HG02678 (cell line): ENCODE measurements at regions not wholly inside any gene's neighbourhood (a gene's known extent, or its start where the extent isn't known, plus 50 kb on each side); places are given as distances from the start of the nearest gene placed in this dataset.
"Not testable (repeated sequence)": the region's sequence is repeated elsewhere in the genome, so short reads cannot be mapped to it uniquely, and the experiment has no call there.

Experiments
- ATAC-seq: cut with Tn5 transposase; IDR thresholded peaks from one replicate; pipeline ENCODE4 v1.9.1; 2021; ENCODE audit warnings: mild to moderate bottlenecking, moderate library complexity; ENCODE audit not compliant: unreplicated experiment

DNA sequence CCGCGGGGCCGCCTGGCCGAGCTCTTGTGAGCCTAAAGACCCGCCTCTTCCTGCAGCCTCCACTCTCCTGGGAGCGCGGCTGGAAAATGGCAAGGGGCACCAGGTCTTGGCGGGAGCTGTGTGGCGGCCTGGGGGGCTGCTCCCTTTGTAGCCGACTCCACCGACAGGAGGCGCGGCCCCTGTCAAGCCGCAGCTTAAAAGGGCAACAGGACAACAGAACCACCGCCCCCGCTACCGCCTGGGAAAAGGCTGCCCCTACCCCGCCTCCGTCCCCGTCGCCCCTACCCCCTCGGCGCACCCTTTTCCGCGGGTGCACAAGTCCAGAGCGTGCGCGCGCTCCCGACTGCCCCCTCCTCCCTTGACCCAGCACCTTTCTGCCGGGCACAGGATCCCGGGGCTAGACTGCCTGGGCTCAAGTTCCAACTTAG is 60.3 kb downstream of the GOLGA8K start:
- not testable (repeated sequence) for ATAC-seq

DNA sequence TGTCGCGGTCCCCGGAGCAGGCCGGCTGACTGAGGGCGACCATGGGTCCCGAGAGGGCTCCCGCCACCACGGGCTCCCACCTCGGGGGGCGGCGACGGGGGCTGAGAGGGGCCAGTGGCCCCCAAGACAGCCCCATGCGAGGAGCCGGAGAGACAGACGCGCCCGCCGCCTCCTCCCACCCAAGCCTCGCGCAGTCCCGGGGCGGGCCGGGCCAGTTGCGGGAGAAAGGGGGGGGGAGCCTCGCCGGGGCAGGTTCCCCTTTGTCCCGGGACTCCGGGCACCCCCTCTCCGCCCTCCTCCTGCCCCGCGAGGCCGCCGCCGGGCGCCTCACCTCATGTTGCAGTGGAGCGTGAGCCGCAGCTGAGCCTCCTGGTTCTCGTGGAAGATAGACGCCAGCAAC is 60.8 kb downstream of the GOLGA8K start:
- not testable (repeated sequence) for ATAC-seq

DNA sequence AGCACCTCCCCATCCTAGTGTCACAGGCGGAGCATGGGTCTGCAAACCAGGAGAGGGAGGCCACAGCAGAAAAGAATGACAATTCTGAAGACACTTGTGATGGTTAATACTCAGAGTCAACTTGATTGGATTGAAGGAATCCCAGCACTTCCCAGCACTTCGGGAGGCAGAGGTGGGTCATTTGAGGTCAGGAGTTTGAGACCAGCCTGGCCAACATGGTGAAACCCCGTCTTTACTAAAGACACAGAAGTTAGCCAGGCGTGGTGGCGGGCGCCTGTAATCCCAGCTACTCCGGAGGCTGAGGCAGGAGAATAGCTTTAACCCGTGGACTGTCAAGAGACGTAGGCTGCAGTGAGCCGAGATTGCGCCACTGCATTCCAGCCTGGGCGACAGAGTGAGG is 61.6 kb downstream of the GOLGA8K start:
- not testable (repeated sequence) for ATAC-seq

DNA sequence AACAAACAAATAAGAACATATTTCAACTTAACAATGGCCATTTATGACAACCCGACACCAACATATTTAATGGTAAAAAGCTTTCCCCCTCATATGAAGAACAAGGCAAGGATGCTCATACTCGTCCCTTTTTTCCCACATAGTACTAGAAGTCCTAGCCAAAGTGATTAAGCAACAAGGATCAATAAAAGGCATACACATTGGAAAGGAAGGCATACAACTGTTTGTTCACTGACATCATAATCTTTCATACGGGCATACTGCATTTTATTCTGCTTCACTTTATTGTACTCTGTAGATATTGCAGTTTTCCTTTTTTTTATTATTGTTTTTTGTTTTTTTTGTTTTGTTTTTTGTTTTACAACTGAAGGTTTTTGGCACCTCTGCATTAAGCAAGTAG is 66.3 kb downstream of the GOLGA8K start:
- not testable (repeated sequence) for ATAC-seq

DNA sequence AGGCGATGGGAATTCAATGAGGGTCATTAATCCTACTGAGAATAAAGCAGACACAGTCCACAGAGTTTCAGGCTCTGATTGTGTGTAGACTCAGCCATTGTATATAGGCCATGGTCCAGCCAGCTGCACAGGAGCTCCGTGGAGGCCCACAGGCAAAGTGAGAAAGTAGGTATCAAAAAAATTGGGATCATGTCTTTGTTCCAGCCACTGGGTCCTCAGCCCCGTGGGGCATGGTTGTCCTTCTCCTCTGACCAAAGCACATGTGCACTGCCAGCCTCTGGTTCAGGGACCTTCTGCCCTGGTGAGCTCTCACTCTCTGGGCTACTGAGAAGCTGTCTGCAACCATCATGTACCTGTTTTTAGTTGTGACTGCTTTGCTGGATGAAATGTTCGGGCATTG is 79.7 kb downstream of the GOLGA8K start:
- ATAC-seq = not testable (repeated sequence)

DNA sequence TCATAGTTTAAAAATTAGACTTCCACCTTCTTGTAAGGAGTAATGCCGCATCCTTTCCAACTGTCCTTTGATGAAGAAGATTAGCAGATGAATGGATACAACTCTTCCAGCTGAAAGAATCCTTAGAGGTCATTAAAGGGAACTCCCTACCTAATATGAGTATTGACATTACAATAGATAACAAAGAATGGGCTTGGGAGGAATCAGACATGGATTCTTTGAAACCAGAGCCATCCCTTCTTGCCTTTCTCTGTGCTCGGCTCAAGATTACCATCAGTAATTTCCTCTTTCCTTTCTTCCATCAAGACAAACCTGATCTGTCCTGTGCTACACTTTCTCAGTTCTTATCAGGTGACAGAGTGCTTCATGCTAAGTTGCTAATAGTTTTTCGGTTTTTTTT is 83.8 kb downstream of the GOLGA8K start:
- ATAC-seq = not testable (repeated sequence)

DNA sequence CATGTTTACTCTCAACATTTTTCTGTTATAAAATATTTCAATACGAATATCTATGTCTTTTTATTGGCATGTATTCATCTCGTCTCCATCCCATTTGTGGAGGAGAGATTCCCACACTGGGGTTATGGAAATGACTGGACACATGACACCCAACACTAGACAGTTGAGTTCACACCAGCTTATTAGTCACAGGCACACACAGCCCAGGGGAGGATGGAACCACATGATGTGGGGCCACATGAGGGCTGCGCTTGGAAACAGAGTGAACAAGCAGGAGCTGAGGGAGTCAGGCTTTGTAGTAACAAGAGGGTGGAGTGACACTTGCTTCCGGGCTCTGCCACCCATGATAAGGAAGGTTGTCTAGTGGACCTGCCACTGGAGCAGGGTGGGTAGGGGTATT is 86.6 kb downstream of the GOLGA8K start:
- ATAC-seq = not testable (repeated sequence)

DNA sequence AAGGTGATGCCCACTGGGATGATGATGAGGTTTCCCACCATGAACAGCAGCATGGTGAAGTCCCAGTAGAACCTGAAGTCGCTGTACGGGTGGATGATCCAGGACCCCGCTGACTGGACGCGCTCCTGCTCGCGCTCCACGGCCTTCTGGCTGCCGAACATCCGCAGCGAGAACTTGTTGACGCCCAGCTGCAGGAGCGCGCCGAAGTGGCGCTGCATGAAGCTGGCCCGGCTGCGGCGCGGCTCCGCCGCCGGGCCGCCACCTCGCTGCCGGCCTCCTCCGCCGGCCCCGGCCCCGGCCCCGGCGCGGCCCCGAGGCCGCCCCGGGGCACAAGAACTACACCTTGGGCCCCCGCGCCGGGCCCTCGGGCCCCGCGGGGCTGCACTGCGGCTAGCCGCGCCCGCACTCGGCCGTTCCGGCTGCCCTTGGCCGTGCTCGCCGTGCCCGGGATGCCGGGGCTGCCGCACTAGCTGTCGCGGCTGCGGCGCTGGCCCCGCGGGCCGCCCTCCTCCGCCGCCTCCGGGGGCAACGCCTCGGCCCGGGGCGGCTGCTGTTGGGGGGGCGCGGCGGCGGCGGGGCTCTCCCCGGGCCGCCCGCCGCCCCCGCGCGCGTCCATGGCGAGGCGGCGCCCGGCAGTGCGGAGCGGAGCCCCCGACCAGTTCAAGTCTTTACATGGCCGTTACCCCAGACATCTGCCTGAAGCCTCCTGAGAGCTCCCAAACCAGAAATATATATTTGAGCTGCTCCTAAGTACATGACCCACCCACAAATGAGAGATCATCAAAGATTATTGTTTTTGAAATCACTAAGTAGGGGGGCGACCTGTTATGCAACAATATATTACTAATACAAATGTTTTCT is 87.8 kb downstream of the GOLGA8K start:
- not testable (repeated sequence) for ATAC-seq

DNA sequence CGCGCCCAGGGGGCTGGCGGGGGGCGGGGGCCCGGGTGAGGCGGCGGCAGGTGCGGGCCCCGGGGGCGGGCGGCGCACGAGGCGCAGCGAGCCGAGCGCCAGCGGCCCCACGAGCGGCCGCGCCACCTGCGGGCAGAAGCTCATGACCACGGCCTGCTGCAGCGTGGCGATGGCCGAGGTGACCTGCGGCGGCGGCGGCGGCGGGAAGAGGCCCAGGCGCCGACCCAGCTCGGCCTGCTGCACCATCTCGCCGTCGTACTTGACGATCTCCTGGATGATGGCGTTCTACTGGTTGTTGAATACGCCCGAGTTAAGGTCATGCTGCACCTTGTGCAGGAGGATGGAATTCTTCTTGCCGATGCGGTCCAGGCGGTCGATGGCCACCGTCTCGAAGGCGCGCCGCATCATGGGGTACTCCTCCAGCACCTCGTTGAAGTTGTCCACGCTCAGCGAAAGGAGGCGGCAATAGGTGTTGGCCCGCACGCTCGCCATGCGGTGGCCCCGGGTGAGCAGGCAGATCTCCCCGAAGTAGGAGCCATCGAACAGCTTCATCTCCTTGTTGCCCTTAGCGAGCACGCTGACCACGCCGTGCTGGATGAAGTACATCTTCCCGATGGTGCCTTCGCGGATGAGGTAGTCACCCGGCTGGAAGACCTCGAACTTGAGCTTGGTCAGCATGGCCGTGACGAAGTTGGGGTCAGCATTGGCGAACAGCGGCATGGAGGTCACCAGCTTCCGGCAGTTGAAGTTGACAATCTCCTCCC is 89.5 kb downstream of the GOLGA8K start:
- not testable (repeated sequence) for ATAC-seq

DNA sequence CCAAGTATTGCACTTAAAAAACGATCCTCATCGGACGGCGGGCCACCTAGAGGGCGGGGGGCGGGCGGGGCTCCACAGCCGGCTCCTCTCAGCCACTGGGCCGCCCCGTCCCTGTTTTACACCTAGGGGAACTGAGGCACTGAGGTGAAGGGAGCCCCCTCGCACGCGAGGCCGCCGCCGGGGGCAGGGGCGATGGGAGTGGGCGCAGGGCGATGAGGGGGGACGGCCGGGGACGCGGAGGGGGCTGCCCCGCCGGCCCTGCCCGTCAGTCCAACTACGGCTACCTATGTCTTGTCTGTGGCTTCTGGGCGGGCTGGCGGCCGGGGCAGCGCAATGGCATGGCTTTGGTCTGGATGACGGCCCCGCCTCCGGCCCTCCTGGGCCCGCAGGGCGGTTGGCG is 90.4 kb downstream of the GOLGA8K start:
- not testable (repeated sequence) for ATAC-seq

DNA sequence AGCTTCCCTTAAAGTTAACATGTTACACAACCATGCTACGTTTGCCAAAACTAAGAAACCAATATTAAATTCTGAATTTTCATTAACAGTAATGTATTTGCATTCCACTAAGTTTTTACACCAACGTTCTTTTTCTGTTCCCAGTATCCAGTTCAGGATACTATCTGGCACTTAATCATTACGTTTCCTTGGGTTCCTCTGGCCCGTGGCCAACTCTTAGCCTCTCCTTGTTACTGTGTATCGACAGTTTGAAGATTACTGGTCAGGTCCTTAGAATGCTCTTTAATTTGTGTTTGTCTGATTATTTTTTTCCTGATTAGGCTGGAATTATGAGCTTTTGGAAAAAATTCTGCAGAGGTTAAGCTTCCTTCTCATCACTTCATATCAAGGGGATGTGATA is 95.5 kb downstream of the GOLGA8K start:
- ATAC-seq = not testable (repeated sequence)

DNA sequence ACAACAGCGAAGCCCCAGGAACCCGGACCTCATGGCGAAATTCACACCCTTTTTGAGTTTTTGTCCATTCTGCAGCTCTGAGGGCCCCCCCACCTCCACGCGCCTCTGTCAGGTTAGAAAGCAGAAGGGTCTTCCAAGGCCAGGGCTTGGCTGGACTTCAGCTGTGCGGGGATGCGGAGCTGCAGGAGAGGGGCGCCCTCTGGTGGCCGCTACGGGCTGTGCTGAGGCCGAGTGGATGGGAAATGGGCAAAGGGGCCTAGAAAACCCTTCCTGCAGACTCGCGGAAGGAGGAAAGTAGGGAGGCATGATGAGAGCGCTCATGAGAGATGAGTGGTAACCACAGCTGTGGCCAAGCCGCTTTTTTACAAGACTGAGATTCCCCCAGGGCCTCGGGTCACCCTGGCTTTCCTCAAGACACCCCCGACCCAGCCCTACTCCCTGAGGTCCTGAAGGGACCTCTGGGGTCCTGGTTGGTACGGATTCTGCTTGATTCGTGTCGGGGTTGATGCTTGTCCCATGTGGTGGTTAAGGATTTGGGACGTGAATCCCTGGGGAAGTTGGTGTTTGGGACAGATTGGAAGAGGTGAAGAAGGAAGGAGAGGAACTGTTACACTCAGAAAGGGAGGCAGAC is 126.8 kb downstream of the GOLGA8K start:
- peak; percentile 62 for ATAC-seq

DNA sequence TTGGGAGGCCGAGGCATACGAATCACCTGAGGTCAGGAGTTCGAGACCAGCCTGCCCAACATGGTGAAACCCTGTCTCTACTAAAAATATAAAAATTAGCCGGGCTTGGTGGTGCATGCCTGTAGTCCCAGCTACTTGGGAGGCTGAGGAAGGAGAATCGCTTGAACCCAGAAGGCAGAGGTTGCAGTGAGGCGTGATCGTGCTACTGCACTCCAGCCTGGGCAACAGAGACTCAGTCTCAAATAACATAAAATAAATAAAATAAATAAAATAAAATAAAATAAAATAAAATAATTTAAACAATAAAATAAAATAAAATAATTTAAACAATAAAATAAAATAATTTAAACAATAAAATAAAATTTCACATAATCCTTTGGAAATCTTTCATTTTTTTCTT is 149.1 kb downstream of the GOLGA8K start:
- not testable (repeated sequence) for ATAC-seq

DNA sequence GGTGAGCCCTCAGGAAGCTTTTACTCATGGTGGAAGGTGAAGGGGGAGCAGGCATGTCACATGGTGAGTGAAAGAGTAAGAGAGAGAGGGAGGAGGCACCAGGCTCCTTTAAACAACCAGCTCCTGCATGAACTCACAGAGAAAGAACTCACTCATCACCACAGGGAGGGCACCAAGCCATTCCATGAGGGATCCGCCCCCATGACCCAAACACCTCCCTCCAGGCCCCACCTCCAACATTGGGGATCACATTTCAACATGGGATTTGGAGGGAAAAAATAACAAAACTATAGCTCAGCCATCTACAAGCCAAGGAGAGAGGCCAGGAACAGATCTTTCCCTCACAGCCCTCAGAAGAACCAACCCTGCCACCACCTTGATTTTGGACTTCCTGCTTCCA is 153.9 kb downstream of the GOLGA8K start:
- ATAC-seq = not testable (repeated sequence)

DNA sequence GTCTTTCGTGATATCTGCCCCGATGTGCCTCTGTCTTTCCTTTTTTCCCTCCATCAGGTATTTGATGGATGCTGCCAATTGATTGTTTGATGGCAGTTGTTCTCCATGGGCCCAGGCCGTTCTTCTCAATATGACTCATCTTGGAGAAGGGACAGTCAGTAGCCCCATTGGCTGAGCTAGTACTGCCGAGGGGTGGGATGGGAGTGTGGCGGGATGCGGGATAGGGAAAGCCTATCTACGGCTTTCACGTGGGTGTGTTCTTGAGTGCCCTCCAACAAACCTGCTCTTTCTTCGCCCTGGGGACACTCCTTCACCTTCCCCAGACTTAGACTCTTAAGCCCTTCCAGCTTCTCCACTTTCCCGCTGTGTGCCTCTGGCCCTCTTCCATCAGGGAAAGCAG is 159.4 kb downstream of the GOLGA8K start:
- ATAC-seq = not testable (repeated sequence)

DNA sequence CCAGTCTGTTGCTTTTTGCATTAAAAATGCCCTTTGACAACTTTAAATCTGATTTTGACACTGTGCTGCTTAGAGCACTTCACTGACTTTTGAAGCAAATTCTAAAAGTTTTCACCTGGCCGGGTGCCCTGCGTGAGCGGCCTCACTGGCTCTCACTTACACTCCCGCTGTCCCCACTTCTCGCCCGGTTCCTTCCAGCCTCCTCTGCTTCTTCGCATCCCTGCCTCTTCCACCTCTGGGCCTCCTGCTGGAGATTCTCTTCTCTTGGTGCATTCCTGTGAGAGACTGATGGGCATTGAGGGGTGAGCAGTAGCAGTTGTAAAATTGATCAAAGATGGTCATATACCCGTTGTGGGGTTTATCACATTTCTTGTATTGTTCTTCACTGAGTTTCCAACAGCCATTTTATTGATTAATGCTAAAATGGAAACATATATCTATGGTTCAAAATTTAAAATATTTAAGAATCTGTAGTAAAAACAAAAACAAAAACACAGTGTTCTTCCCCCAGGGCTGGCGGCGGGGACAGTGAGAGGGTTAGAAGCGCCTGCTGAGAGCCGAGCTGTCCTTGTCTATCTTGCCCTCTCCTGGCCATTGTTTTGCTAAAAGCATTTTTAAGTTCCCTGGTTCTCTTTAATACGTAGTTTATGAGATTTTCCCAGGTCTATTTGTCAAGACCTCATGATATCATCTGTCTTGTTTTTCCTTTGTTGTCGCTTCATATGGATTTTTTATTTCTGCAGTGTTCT is 160.1 kb downstream of the GOLGA8K start:
- ATAC-seq = not testable (repeated sequence)

DNA sequence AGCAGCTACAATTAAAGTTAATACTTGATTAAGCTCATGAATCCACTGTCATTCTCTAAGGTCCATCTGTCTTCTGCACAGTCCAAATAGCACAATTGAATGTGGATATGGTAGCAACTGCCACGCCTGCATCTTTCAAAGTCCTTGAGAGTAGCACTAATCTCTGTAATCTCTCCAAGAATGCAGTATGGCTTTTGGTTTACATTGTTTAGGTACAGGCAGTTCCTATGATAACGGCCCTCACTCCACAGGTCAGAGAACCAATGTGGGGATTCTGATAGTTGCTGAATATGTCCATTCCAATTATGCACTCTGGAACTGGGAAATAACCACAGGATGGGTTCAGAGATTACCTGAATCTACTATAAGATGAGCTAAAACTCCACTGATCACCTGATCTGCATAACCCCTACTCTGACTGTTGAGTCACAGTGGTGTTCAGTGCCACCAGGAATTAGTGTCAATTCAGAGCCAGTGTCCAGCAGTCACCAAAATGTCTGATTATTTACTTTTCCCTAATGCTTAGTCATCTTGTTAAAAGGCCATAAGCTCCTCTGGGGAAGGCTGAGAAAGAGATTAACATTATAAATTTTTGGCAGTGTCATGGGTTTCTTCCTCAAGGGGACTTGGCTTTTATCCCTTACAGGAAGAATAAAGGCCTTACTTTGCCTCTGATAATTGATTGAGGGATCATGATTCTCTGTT is 175.5 kb downstream of the GOLGA8K start:
- not testable (repeated sequence) for ATAC-seq

DNA sequence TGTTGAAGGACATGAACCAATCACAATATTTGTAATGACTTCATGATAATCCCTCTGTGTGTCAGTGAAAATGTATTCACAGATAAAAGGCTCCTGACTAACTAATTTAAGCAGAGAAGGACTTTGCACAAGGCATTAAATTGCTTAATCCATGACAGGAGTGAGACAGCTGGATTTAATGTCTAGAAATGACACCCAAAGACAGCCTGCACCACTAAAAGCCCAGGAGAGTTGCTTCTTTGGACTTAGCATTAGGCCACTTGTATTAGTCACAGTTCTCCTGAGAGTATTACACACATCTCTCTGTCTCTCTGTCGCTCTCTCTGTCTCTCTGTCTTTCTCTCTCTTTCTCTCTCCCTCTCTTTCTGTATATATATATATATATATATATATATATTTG is 180.4 kb downstream of the GOLGA8K start:
- no peak for ATAC-seq
